Fibroblast of lung (primary cell): ENCODE measurements at regions not wholly inside any gene's neighbourhood (a gene's known extent, or its start where the extent isn't known, plus 50 kb on each side); places are given as distances from the start of the nearest gene placed in this dataset.

Source experiments
- CTCF ChIP-seq, 2 donors: IDR thresholded peaks in 1 of 2; conservative IDR thresholded peaks in 1 of 2; 1 replicate in 1 of 2; 2 replicates in 1 of 2; pipeline ENCODE4 v1.5.1; 2011 to 2012; ENCODE audit warnings: low read length in 2 of 2, control low read depth in 1 of 2, inconsistent platforms in 1 of 2, low read depth in 1 of 2, mild to moderate bottlenecking in 1 of 2
- EZH2 ChIP-seq: IDR thresholded peaks from 2 replicates; pipeline ENCODE4 v1.5.1; 2012; ENCODE audit warnings: low read length, control low read depth, mild to moderate bottlenecking; ENCODE audit errors: missing control alignments

GRCh38 chr12:74483057-74483456 lies 54.6 kb upstream of the ATXN7L3B start:
- no peak for TF ChIP-seq CTCF (conservative IDR thresholded peaks at IDR 0.05 in 1 of 2, IDR thresholded peaks at IDR 0.05 in 1 of 2; ENCODE audit: low read depth in 1 of 2, low read length in 2 of 2)
- no peak for TF ChIP-seq EZH2
